HG03354 (cell line): ENCODE measurements at regions not wholly inside any gene's neighbourhood (a gene's known extent, or its start where the extent isn't known, plus 50 kb on each side); places are given as distances from the start of the nearest gene placed in this dataset.
"Not testable (repeated sequence)": the region's sequence is repeated elsewhere in the genome, so short reads cannot be mapped to it uniquely, and the experiment has no call there.

ENCODE experiments used
- ATAC-seq: cut with Tn5 transposase; IDR thresholded peaks from one replicate; pipeline ENCODE4 v1.9.1; 2021; ENCODE audit warnings: mild to moderate bottlenecking; ENCODE audit not compliant: unreplicated experiment, poor library complexity, severe bottlenecking

- ATAC-seq = no peak
These were observed 125.4 kb upstream of the CDK13 start for GRCh38 chr7:39824456-39825200.

- no peak for ATAC-seq
These were observed 124.6 kb upstream of the CDK13 start for GRCh38 chr7:39825401-39825980.

GRCh38 chr7:39826166-39826565 lies 123.9 kb upstream of the CDK13 start:
- ATAC-seq = no peak

GRCh38 chr7:39827571-39827970 lies 122.5 kb upstream of the CDK13 start:
- ATAC-seq = no peak

GRCh38 chr7:39829028-39829427 lies 121.0 kb upstream of the CDK13 start:
- ATAC-seq = no peak

- no peak for ATAC-seq
These were observed 117.5 kb upstream of the CDK13 start for GRCh38 chr7:39832519-39833085.

- ATAC-seq = peak; percentile 68
These were observed 116.8 kb upstream of the CDK13 start for GRCh38 chr7:39833180-39833799.

GRCh38 chr7:39833865-39834634 lies 116.0 kb upstream of the CDK13 start:
- not testable (repeated sequence) for ATAC-seq

GRCh38 chr7:39838326-39838725 lies 111.7 kb upstream of the CDK13 start:
- ATAC-seq = no peak

GRCh38 chr7:39845006-39845405 lies 105.0 kb upstream of the CDK13 start:
- no peak for ATAC-seq

GRCh38 chr7:39847227-39847626 lies 102.8 kb upstream of the CDK13 start:
- ATAC-seq = no peak

GRCh38 chr7:39851466-39852045 lies 98.5 kb upstream of the CDK13 start:
- no peak for ATAC-seq

GRCh38 chr7:39854616-39855324 lies 95.3 kb upstream of the CDK13 start:
- ATAC-seq = peak; percentile 88

GRCh38 chr7:39855325-39855674 lies 94.8 kb upstream of the CDK13 start:
- ATAC-seq = peak; percentile 16

GRCh38 chr7:39863675-39864322 lies 86.3 kb upstream of the CDK13 start:
- not testable (repeated sequence) for ATAC-seq

- ATAC-seq = not testable (repeated sequence)
These were observed 80.1 kb upstream of the CDK13 start for GRCh38 chr7:39869888-39870522.

GRCh38 chr7:39871610-39872009 lies 78.4 kb upstream of the CDK13 start:
- not testable (repeated sequence) for ATAC-seq

GRCh38 chr7:39880556-39880955 lies 69.5 kb upstream of the CDK13 start:
- no peak for ATAC-seq
